Nucleus accumbens (tissue), 56 donors: ENCODE measurements at regions not wholly inside any gene's neighbourhood (a gene's known extent, or its start where the extent isn't known, plus 50 kb on each side); places are given as distances from the start of the nearest gene placed in this dataset.

ENCODE experiments used
- DNase-seq, 56 donors: peaks; one replicate each; lab custom pipeline; 2025; lab: John Stamatoyannopoulos, UW

- DNase-seq, result no peak
Observed at GRCh38 chr3:116920826-116921610, 211.4 kb downstream of the TUSC7 start.

GRCh38 chr3:116927918-116928317 is 218.3 kb downstream of the TUSC7 start:
- no peak for DNase-seq

- DNase-seq, result no peak
Observed at GRCh38 chr3:116929505-116930222, 220.1 kb downstream of the TUSC7 start.

- DNase-seq, result peak in 1 of 56 donors; percentile 3
Observed at GRCh38 chr3:116930786-116931185, 221.2 kb downstream of the TUSC7 start.

GRCh38 chr3:116939091-116939490 is 229.5 kb downstream of the TUSC7 start:
- no peak for DNase-seq

- DNase-seq, result no peak
Observed at GRCh38 chr3:116939550-116939949, 230.0 kb downstream of the TUSC7 start.

GRCh38 chr3:116940719-116941118 is 231.1 kb downstream of the TUSC7 start:
- DNase-seq, result no peak

GRCh38 chr3:116946376-116946775 is 236.8 kb downstream of the TUSC7 start:
- DNase-seq, result no peak

- DNase-seq, result no peak
Observed at GRCh38 chr3:116947148-116947547, 237.6 kb downstream of the TUSC7 start.

- no peak for DNase-seq
Observed at GRCh38 chr3:116947809-116948208, 238.2 kb downstream of the TUSC7 start.

GRCh38 chr3:116950301-116951055 is 240.9 kb downstream of the TUSC7 start:
- no peak for DNase-seq

- no peak for DNase-seq
Observed at GRCh38 chr3:116951610-116952009, 242.0 kb downstream of the TUSC7 start.

- no peak for DNase-seq
Observed at GRCh38 chr3:116958291-116958690, 248.7 kb downstream of the TUSC7 start.

- DNase-seq, result no peak
Observed at GRCh38 chr3:116961106-116961505, 251.5 kb downstream of the TUSC7 start.

- no peak for DNase-seq
Observed at GRCh38 chr3:116963802-116964201, 254.2 kb downstream of the TUSC7 start.

GRCh38 chr3:116966649-116967048 is 257.1 kb downstream of the TUSC7 start:
- DNase-seq, result no peak

- DNase-seq, result no peak
Observed at GRCh38 chr3:116969135-116969534, 259.6 kb downstream of the TUSC7 start.

GRCh38 chr3:116969646-116970045 is 260.1 kb downstream of the TUSC7 start:
- DNase-seq, result no peak

GRCh38 chr3:116971531-116971930 is 262.0 kb downstream of the TUSC7 start:
- DNase-seq, result no peak

- DNase-seq, result no peak
Observed at GRCh38 chr3:116974702-116975101, 265.1 kb downstream of the TUSC7 start.

- no peak for DNase-seq
Observed at GRCh38 chr3:116977441-116977840, 267.9 kb downstream of the TUSC7 start.
